HG03432 (cell line): ENCODE measurements at regions not wholly inside any gene's neighbourhood (a gene's known extent, or its start where the extent isn't known, plus 50 kb on each side); places are given as distances from the start of the nearest gene placed in this dataset.
"Not testable (repeated sequence)": the region's sequence is repeated elsewhere in the genome, so short reads cannot be mapped to it uniquely, and the experiment has no call there.

Source experiments
- ATAC-seq: cut with Tn5 transposase; IDR thresholded peaks from one replicate; pipeline ENCODE4 v1.9.1; 2021; ENCODE audit warnings: mild to moderate bottlenecking, moderate library complexity; ENCODE audit not compliant: unreplicated experiment

GRCh38 chr5:29148073-29148472 lies 2045.4 kb upstream of the CDH6 start:
- ATAC-seq, result no peak

GRCh38 chr5:29143266-29143665 lies 2050.2 kb upstream of the CDH6 start:
- ATAC-seq, result no peak

GRCh38 chr5:29134418-29134817 lies 2059.1 kb upstream of the CDH6 start:
- no peak for ATAC-seq

DNA sequence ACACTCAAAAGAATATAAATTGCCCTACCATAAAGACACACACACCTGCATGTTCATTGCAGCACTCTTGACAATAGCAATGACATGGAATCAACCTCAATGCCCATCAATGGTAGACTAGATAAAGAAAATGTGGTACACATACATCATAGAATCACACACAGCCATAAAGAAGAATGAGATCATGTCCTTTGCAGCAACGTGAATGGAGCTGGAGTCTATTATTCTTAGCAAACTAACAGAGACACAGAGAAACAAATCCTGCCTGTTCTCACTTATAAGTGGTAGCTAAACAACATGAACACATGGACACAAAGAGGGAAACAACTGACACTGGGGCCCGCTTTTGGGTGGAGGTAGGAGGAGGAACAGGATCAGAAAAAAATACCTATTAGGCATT lies 2062.2 kb upstream of the CDH6 start:
- ATAC-seq, result no peak

- ATAC-seq, result no peak
Observed at GRCh38 chr5:29130786-29131185, 2062.7 kb upstream of the CDH6 start.

GRCh38 chr5:29127524-29128156 lies 2065.8 kb upstream of the CDH6 start:
- not testable (repeated sequence) for ATAC-seq

GRCh38 chr5:29126462-29126861 lies 2067.0 kb upstream of the CDH6 start:
- ATAC-seq, result not testable (repeated sequence)

GRCh38 chr5:29122306-29122705 lies 2071.2 kb upstream of the CDH6 start:
- no peak for ATAC-seq

GRCh38 chr5:29114331-29114768 lies 2076.0 kb upstream of the CDH9 start:
- ATAC-seq, result no peak

DNA sequence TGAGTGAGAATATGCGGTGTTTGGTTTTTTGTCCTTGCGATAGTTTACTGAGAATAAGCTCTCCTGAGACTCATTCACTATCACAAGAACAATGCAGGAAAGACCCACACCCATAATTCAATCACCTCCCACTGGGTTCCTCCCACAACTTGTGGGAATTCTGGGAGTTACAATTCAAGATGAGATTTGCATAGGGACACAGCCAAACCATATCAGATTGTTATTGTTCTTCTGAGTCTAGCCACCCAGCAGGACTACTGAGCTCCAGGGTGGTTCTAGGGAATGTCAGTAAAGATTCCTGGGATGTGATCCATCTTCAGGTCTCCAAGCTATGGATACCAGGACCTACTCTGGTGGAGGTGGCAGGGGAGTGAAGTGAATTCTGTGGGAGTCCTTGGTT lies 2075.1 kb upstream of the CDH9 start:
- no peak for ATAC-seq

DNA sequence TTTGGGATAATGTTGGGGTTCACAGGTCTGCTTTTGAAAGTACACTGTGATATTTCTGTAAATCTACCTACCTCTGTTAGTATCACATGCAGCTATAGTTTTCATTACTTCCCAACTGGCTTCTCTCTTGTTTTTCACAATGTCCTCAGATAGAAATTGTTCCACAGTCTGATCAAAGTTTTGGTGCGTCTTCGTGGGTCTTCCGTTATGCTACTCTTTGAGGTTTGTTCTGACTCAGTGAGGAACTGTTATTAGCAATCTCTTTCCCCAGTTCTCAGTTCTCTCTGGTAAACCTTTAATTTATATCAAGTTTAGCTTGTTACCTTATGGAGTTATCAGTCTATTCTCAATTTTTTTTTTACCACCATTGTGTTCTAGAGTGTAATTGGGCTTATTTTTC lies 2061.2 kb upstream of the CDH9 start:
- ATAC-seq, result peak; percentile 66

DNA sequence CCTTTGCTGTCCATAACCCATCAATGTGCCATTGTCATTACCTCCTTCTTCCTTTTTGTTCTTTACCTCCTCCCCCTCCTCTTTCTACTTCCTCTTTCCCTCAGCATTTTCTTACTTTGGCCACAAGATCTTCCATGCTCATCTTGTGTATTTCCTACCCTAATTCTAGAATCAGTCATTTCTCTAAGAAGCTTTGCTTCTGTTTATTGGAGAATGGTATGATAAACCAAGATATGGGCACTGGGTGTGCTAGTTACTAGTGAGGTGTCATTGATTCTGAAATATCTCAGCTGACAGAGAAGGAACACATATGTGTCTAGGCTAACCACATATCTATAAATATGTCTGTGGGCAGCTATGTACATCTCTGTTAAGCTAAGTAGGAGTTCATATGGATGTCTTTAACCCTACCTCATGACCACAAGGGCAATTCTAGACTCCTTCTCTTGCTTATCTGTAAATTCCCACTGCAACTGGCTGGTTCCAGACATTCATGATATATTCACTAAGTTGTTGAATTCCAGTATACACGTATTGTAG lies 2051.3 kb upstream of the CDH9 start:
- ATAC-seq, result peak; percentile 48

GRCh38 chr5:29085142-29085541 lies 2046.8 kb upstream of the CDH9 start:
- ATAC-seq, result no peak

- no peak for ATAC-seq
Observed at GRCh38 chr5:29079771-29080170, 2041.4 kb upstream of the CDH9 start.

DNA sequence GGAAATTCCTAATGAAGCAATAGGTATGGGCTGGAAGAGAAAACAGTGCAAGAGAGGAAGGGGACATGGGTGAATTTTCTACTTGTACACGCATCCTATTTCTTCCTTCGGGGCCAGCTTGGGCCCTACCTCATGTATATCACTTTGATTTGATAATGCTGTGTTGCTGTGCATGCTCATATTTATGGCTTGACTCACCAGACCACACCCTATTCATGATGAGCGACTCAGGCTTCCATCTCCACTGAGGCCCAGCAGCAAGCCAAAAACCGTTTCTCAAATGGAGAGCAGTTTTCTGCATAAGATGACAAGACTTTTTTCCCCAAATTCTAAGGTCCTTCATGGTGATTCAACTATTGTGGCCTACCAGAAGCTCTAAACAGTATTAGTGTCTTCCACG lies 2039.1 kb upstream of the CDH9 start:
- ATAC-seq, result no peak

- no peak for ATAC-seq
Observed at GRCh38 chr5:29069104-29069402, 2030.7 kb upstream of the CDH9 start.

DNA sequence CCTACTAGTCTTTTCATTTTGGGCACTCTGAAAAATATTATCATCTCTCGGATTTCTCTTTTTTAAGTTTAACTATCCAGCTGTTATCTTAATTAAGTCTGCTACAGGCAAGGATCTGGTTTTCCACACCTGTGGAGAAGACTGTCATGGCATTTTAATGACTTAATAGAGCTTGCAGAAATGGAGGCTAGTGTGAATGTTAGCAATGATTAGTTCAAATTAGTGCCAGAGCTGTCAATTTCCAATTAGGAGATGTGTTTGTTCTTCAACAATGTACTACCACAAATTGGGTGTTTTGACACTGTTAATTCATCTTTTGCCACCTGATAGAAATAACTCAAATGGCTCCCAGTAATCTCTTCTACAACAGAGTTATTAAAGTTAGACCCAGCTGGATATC lies 2023.0 kb upstream of the CDH9 start:
- no peak for ATAC-seq

DNA sequence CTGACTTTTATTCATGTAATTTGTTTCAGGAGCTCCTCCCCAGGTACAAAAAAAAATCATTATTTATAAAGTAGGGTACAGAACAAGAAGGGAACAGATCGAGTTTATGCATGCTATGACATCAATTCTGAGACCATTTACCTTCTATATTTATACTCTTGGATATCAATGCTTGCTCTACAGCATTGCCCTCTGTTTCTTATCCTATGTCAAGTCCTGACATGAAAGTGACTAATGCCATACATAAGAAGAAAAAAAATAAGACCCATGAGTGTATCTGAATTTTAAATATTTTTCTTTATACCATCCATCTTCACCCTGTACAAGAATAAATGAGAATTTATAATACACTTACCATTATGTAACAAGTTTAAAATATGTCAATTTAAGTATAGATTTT lies 2016.3 kb upstream of the CDH9 start:
- ATAC-seq, result no peak

DNA sequence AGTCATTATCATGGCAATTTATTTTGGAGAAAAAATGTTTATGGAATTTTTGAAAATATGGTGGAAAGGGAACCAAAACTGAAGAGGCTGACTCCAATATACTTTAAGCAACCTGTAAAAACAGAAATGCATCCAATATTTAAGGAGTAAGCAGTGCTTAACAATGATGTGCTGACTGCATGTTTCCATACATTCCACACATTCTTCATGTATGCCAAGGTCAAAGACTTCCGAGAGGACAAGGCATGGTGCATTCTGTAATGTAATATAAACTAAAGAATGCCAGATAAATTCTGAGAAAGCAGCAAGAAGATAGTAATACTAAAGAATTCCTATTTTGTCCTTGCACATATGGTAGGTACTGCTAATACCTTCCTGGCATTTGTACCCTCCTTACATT lies 2015.9 kb upstream of the CDH9 start:
- ATAC-seq, result no peak

DNA sequence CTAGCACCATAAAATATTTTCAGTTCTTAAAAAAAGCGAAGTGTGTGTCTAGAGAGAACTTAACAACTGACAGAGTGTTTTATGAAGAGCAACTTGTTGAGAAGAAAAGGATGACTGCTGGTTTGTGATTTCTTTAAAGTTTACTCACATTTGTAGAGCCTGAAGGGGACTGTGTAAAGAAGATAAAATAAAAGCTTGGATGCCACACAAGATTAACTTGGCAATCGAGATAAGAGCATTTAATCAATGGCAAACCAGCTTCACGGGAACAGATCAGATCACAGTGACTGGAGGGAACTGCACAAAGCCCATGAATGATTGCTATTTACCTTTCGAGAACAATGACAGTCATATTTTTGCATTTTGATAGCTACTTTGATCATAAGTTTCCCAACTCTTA lies 2013.1 kb upstream of the CDH9 start:
- no peak for ATAC-seq

DNA sequence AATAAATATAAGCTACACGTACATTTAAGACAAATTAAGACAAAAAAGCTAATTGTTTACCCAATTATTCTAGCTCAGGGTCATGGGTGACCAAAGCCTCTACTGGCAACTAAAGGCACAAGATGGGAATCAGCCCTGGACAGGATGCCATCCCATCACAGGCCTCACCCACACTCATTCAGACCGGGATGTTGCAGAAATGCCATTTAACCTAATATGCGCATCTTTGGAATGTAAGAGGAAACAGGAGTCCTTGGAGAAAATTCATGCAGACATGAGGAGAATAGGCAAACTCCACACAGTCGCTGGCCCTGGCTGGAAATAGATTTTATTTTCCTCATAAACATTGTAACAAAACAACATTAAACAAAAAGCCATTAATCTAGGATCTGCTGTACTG lies 2003.8 kb upstream of the CDH9 start:
- ATAC-seq, result no peak

DNA sequence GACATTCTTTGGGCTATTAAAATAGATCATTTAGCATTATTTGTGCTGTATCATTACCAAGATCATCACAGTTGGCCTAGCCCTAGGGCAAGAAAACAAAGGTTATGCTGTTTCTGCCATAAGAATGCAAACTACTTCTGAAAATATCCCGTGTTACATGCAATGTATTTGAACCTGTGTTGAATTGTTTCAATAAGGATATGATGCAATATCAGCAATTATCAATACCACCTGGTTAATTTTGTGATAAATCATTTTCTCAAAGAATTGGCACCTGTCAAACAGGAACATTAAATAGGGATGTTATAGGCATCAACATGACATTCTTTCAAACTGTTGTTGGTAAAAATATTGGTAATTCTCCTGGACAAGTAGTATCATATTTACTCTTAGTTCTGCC lies 2002.0 kb upstream of the CDH9 start:
- ATAC-seq, result no peak

DNA sequence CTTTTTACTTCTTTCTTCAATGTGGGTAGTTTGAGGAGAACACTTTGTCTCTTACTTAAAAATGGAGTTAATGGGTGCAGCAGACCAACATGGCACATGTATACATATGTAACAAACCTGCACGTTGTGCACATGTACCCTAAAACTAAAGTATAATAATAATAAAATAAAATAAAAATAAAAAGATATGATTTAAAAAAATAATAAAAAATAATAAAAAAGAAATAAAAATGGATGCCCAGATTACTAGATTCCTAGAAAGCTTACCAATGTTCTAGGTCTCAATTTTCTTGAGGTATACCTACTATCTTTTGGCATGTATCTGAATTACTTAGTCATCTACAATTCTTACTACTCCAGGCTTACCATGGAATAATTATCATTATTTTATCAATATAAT lies 2001.6 kb upstream of the CDH9 start:
- no peak for ATAC-seq
